BLaER1 treated with 17β-estradiol and CSF1 and Interleukin-3, amounts not matched to agents 10 nM and 100 nM (cell line): ENCODE measurements at regions not wholly inside any gene's neighbourhood (a gene's known extent, or its start where the extent isn't known, plus 50 kb on each side); places are given as distances from the start of the nearest gene placed in this dataset.

Experiments used
- H3K27ac ChIP-seq, 11 experiments: shearing (Covaris generic); formaldehyde crosslinking; 2 replicates each; pipeline ENCODE4 v1.8.1; 2022
- H3K27me3 ChIP-seq, 11 experiments: shearing (Covaris generic); formaldehyde crosslinking; 2 replicates each; pipeline ENCODE4 v1.8.1; 2022
- H3K36me3 ChIP-seq, 11 experiments: shearing (Covaris generic); formaldehyde crosslinking; 2 replicates each; pipeline ENCODE4 v1.8.1; 2022
- H3K4me1 ChIP-seq, 10 experiments: shearing (Covaris generic); formaldehyde crosslinking; 2 replicates each; pipeline ENCODE4 v1.8.1; 2022
- H3K4me2 ChIP-seq, 11 experiments: shearing (Covaris generic); formaldehyde crosslinking; 2 replicates each; pipeline ENCODE4 v1.8.1; 2022
- H3K4me3 ChIP-seq, 10 experiments: shearing (Covaris generic); formaldehyde crosslinking; 2 replicates each; pipeline ENCODE4 v1.8.1; 2022
- H3K9ac ChIP-seq, 11 experiments: shearing (Covaris generic); formaldehyde crosslinking; 2 replicates each; pipeline ENCODE4 v1.8.1; 2022
- H3K9me3 ChIP-seq, 11 experiments: shearing (Covaris generic); formaldehyde crosslinking; replicated peaks in 1 of 11; 2 replicates each; pipeline ENCODE4 v1.8.1; 2022
- H4K20me1 ChIP-seq, 11 experiments: shearing (Covaris generic); formaldehyde crosslinking; 2 replicates each; pipeline ENCODE4 v1.8.1; 2022
- Cebpa-rat ChIP-seq, 11 experiments: shearing (Covaris generic); IDR thresholded peaks; 2 replicates each; pipeline ENCODE4 v1.8.1; 2022

DNA sequence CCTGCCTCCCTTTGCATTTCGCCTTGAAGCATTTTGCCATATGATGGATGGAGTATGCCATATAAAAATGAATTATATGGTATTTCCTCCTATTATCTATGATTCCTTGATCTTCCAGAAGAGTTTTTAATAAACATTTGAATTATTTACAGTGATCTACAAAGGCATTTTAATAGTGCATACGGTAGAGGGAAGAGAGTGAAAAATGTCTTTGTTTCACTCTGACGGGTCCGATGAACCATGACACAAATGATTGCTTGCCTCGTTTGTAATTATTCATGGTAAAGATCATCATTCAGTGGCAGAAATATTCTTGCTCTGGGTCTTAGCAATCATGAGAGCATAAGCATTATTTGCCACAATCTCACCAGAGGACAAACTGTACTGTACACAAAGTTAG, 1010.9 kb downstream of the NTRK3 start:
- Histone ChIP-seq H3K4me1 (no peaks in the 10 kb centered on the region), H3K9me3 (0 out of 22 replicates have a peak, but pooled peaks cover 0 to 4% (median 0%) of the 10 kb centered on the region in 11 experiments), H4K20me1 (no peaks in the 10 kb centered on the region), H3K27ac (no peak overlapping the region), H3K36me3 (no peaks in the 10 kb centered on the region), H3K4me3 (no peak overlapping the region), H3K4me2 (no peak overlapping the region), H3K27me3 (no peaks in the 10 kb centered on the region), H3K9ac (no peak overlapping the region)
- no peak for TF ChIP-seq Cebpa-rat (IDR thresholded peaks at IDR 0.05)

DNA sequence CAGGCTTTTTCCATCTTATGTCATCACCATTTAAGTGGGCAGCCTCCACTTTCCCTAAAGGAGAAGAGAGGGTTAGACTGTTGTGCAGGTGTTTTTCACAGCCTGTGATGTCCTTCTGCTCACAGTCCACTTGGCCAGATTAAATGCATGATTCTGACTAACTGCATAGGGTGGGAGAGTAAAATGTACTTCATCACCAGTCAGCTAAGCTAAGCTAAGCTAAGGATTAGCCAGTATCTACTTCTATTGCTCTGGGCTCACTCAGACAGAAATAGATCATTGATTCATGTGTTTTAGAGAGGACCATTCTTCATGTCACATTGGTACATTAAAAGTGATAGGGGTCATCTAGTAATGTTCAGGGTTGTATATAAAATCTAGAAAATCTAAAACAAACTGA, 1013.1 kb downstream of the NTRK3 start:
- H3K36me3 ChIP-seq, result no peaks in the 10 kb centered on the region
- H3K27me3 ChIP-seq, result no peaks in the 10 kb centered on the region
- no peak overlapping the region for H3K4me2 ChIP-seq
- no peak overlapping the region for H3K27ac ChIP-seq
- H3K4me1 ChIP-seq, result no peaks in the 10 kb centered on the region
- no peak overlapping the region for H3K4me3 ChIP-seq
- no peaks in the 10 kb centered on the region for H4K20me1 ChIP-seq
- H3K9ac ChIP-seq, result no peak overlapping the region
- TF ChIP-seq Cebpa-rat (IDR thresholded peaks at IDR 0.05), result no peak
- H3K9me3 ChIP-seq, result no peaks in the 10 kb centered on the region

GRCh38 chr15:87239582-87240230, 1016.8 kb downstream of the NTRK3 start:
- no peaks in the 10 kb centered on the region for H3K27me3 ChIP-seq
- no peak overlapping the region for H3K27ac ChIP-seq
- H4K20me1 ChIP-seq, result no peaks in the 10 kb centered on the region
- H3K36me3 ChIP-seq, result no peaks in the 10 kb centered on the region
- peaks cover 0 to 4% (median 0%) of the 10 kb centered on the region in 11 experiments; a peak in 1 of 22 replicates for H3K9me3 ChIP-seq
- H3K4me1 ChIP-seq, result no peaks in the 10 kb centered on the region; a peak in 1 of 20 replicates
- no peak overlapping the region for H3K4me3 ChIP-seq
- TF ChIP-seq Cebpa-rat (IDR thresholded peaks at IDR 0.05), result no peak
- H3K9ac ChIP-seq, result no peak overlapping the region
- H3K4me2 ChIP-seq, result no peak overlapping the region

GRCh38 chr15:87238451-87239068, 1018.0 kb downstream of the NTRK3 start:
- Histone ChIP-seq H3K4me2 (no peak overlapping the region), H3K4me1 (no peaks in the 10 kb centered on the region; a peak in 1 of 20 replicates), H3K9me3 (peaks cover 0 to 4% (median 0%) of the 10 kb centered on the region in 11 experiments; a peak in 1 of 22 replicates), H4K20me1 (no peaks in the 10 kb centered on the region), H3K9ac (no peak overlapping the region), H3K27ac (no peak overlapping the region), H3K27me3 (no peaks in the 10 kb centered on the region), H3K4me3 (no peak overlapping the region), H3K36me3 (no peaks in the 10 kb centered on the region)
- TF ChIP-seq Cebpa-rat (IDR thresholded peaks at IDR 0.05), result no peak

DNA sequence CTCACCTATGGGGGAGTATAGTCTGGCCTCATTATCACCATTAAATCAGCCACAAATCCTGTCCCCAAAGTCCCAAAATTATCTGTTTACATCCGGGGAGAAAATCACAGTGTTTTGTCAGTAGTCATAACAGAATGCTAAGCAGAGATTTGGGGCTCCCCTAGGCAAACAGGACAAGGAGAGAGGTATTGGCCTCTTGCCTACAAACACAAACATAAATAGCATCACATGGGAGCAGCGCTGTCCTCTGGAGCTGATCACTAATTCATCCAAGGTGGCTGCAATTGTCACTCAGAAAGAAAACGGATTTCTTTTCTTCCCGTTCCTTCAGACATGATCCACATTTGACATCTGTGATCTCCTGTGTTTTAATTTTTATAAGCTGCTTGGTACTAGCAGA, 1028.1 kb downstream of the NTRK3 start:
- Histone ChIP-seq H3K27ac (no peak overlapping the region), H3K27me3 (no peaks in the 10 kb centered on the region), H4K20me1 (no peaks in the 10 kb centered on the region), H3K9me3 (peaks cover 0 to 9% (median 4%) of the 10 kb centered on the region in 11 experiments; a peak in 2 of 22 replicates), H3K4me3 (no peak overlapping the region), H3K4me1 (no peaks in the 10 kb centered on the region), H3K4me2 (no peak overlapping the region), H3K9ac (no peak overlapping the region), H3K36me3 (no peaks in the 10 kb centered on the region)
- TF ChIP-seq Cebpa-rat (IDR thresholded peaks at IDR 0.05), result no peak

GRCh38 chr15:87227846-87228245, 1028.7 kb downstream of the NTRK3 start:
- no peaks in the 10 kb centered on the region for H4K20me1 ChIP-seq
- no peaks in the 10 kb centered on the region for H3K4me1 ChIP-seq
- no peak overlapping the region for H3K9ac ChIP-seq
- no peak overlapping the region for H3K4me3 ChIP-seq
- TF ChIP-seq Cebpa-rat (IDR thresholded peaks at IDR 0.05), result no peak
- no peak overlapping the region for H3K4me2 ChIP-seq
- H3K9me3 ChIP-seq, result peaks cover 0 to 9% (median 4%) of the 10 kb centered on the region in 11 experiments; a peak in 2 of 22 replicates
- H3K27ac ChIP-seq, result no peak overlapping the region
- no peaks in the 10 kb centered on the region for H3K36me3 ChIP-seq
- no peaks in the 10 kb centered on the region for H3K27me3 ChIP-seq

GRCh38 chr15:87225436-87225835, 1031.1 kb downstream of the NTRK3 start:
- Histone ChIP-seq H3K36me3 (no peaks in the 10 kb centered on the region), H3K4me3 (no peak overlapping the region), H3K27me3 (no peaks in the 10 kb centered on the region), H3K4me1 (no peaks in the 10 kb centered on the region), H3K4me2 (no peak overlapping the region), H4K20me1 (no peaks in the 10 kb centered on the region), H3K27ac (no peak overlapping the region), H3K9ac (no peak overlapping the region), H3K9me3 (0 out of 22 replicates have a peak, but pooled peaks cover 0 to 4% (median 0%) of the 10 kb centered on the region in 11 experiments)
- no peak for TF ChIP-seq Cebpa-rat (IDR thresholded peaks at IDR 0.05)

GRCh38 chr15:87224404-87224803, 1032.1 kb downstream of the NTRK3 start:
- Histone ChIP-seq H3K4me3 (no peak overlapping the region), H3K9me3 (no peaks in the 10 kb centered on the region), H3K4me1 (no peaks in the 10 kb centered on the region), H3K36me3 (no peaks in the 10 kb centered on the region), H3K9ac (no peak overlapping the region), H3K4me2 (no peak overlapping the region), H4K20me1 (no peaks in the 10 kb centered on the region), H3K27ac (no peak overlapping the region), H3K27me3 (no peaks in the 10 kb centered on the region)
- TF ChIP-seq Cebpa-rat (IDR thresholded peaks at IDR 0.05), result no peak

- Histone ChIP-seq H3K27ac (no peak overlapping the region), H3K36me3 (no peaks in the 10 kb centered on the region), H3K4me3 (no peak overlapping the region), H4K20me1 (no peaks in the 10 kb centered on the region), H3K4me1 (no peaks in the 10 kb centered on the region), H3K4me2 (no peak overlapping the region), H3K9me3 (no peaks in the 10 kb centered on the region), H3K27me3 (no peaks in the 10 kb centered on the region), H3K9ac (no peak overlapping the region)
- no peak for TF ChIP-seq Cebpa-rat (IDR thresholded peaks at IDR 0.05)
Observed at GRCh38 chr15:87219650-87220615, 1036.6 kb downstream of the NTRK3 start.
